HuH-7.5 (cell line): ENCODE measurements at regions not wholly inside any gene's neighbourhood (a gene's known extent, or its start where the extent isn't known, plus 50 kb on each side); places are given as distances from the start of the nearest gene placed in this dataset.

Source experiments
- DNase-seq: peaks from one replicate; pipeline ENCODE4 v3.0.0; 2011; ENCODE audit warnings: low spot score

GRCh38 chr5:12003680-12004079 is 99.4 kb upstream of the CTNND2 start:
- DNase-seq = no peak

GRCh38 chr5:11998397-11998796 is 94.2 kb upstream of the CTNND2 start:
- no peak for DNase-seq

GRCh38 chr5:11997942-11998341 is 93.7 kb upstream of the CTNND2 start:
- DNase-seq = no peak

GRCh38 chr5:11992518-11992917 is 88.3 kb upstream of the CTNND2 start:
- DNase-seq = no peak

GRCh38 chr5:11985993-11986392 is 81.7 kb upstream of the CTNND2 start:
- DNase-seq = no peak

GRCh38 chr5:11984196-11984595 is 80.0 kb upstream of the CTNND2 start:
- no peak for DNase-seq

- DNase-seq = no peak
Measured at GRCh38 chr5:11981986-11982385, 77.7 kb upstream of the CTNND2 start.

GRCh38 chr5:11977904-11978303 is 73.7 kb upstream of the CTNND2 start:
- no peak for DNase-seq

- no peak for DNase-seq
Measured at GRCh38 chr5:11973469-11973868, 69.2 kb upstream of the CTNND2 start.

- DNase-seq = no peak
Measured at GRCh38 chr5:11963227-11963626, 59.0 kb upstream of the CTNND2 start.

GRCh38 chr5:11962122-11962521 is 57.9 kb upstream of the CTNND2 start:
- DNase-seq = peak; percentile 23

- no peak for DNase-seq
Measured at GRCh38 chr5:11958321-11958720, 54.1 kb upstream of the CTNND2 start.

- DNase-seq = no peak
Measured at GRCh38 chr5:11955331-11955730, 51.1 kb upstream of the CTNND2 start.
